ENCODE measurements at regions not wholly inside any gene's neighbourhood (a gene's known extent, or its start where the extent isn't known, plus 50 kb on each side); places are given as distances from the start of the nearest gene placed in this dataset.
"Not testable (repeated sequence)": the region's sequence is repeated elsewhere in the genome, so short reads cannot be mapped to it uniquely, and the experiment has no call there.

- H3K27ac ChIP-seq (ENCODE audit: insufficient read depth, low read length, poor library complexity, severe bottlenecking) = no peak overlapping the region
- no peak overlapping the region for H3K4me3 ChIP-seq (ENCODE audit: insufficient read depth, low read depth, low read length, poor library complexity, severe bottlenecking)
- no peaks in the 10 kb centered on the region for H3K4me1 ChIP-seq (ENCODE audit: control insufficient read depth, insufficient read depth, low read length, poor library complexity, severe bottlenecking)
- no peak for DNase-seq
- H3K9me3 ChIP-seq (ENCODE audit: control insufficient read depth, low read length) = no peaks in the 10 kb centered on the region
- H3K36me3 ChIP-seq (ENCODE audit: control insufficient read depth, insufficient read depth, low read length) = no peaks in the 10 kb centered on the region
- no peaks in the 10 kb centered on the region for H3K27me3 ChIP-seq (replicated peaks; ENCODE audit: control insufficient read depth, insufficient read depth, low read length, poor library complexity, severe bottlenecking)
Measured at GRCh38 chr1:60950224-60951063, 131.9 kb upstream of the NFIA start.

DNA sequence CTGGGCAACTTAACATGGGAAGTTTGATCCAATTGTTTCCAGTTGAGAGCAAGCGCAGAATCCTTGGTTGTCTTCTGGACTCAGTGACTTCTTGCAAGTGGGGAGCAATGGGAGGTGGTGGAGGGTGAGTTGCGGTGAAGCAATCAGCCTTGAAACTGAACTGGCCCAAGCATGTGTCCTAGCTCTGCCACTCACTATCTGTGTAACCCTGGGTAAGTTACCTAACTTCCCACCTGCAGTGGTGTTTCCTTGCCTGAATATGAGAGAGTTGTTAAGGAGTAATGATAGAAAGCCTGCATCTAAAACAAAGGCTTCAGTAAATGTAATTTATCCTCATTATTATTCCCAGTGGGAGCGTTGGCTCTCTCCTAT lies 132.5 kb upstream of the NFIA start:
- H3K9me3 ChIP-seq (ENCODE audit: control insufficient read depth, low read length) = no peaks in the 10 kb centered on the region
- DNase-seq = no peak
- no peak overlapping the region for H3K4me3 ChIP-seq (ENCODE audit: insufficient read depth, low read depth, low read length, poor library complexity, severe bottlenecking)
- H3K36me3 ChIP-seq (ENCODE audit: control insufficient read depth, insufficient read depth, low read length) = no peaks in the 10 kb centered on the region
- H3K27ac ChIP-seq (ENCODE audit: insufficient read depth, low read length, poor library complexity, severe bottlenecking) = no peak overlapping the region
- no peaks in the 10 kb centered on the region for H3K4me1 ChIP-seq (ENCODE audit: control insufficient read depth, insufficient read depth, low read length, poor library complexity, severe bottlenecking)
- H3K27me3 ChIP-seq (replicated peaks; ENCODE audit: control insufficient read depth, insufficient read depth, low read length, poor library complexity, severe bottlenecking) = no peaks in the 10 kb centered on the region

- no peaks in the 10 kb centered on the region for H3K27me3 ChIP-seq (replicated peaks; ENCODE audit: control insufficient read depth, insufficient read depth, low read length, poor library complexity, severe bottlenecking)
- no peaks in the 10 kb centered on the region for H3K4me1 ChIP-seq (ENCODE audit: control insufficient read depth, insufficient read depth, low read length, poor library complexity, severe bottlenecking)
- H3K9me3 ChIP-seq (ENCODE audit: control insufficient read depth, low read length) = no peaks in the 10 kb centered on the region
- no peaks in the 10 kb centered on the region for H3K36me3 ChIP-seq (ENCODE audit: control insufficient read depth, insufficient read depth, low read length)
- no peak overlapping the region for H3K4me3 ChIP-seq (ENCODE audit: insufficient read depth, low read depth, low read length, poor library complexity, severe bottlenecking)
- no peak overlapping the region for H3K27ac ChIP-seq (ENCODE audit: insufficient read depth, low read length, poor library complexity, severe bottlenecking)
- no peak for DNase-seq
Measured at GRCh38 chr1:60949154-60949825, 133.1 kb upstream of the NFIA start.

DNA sequence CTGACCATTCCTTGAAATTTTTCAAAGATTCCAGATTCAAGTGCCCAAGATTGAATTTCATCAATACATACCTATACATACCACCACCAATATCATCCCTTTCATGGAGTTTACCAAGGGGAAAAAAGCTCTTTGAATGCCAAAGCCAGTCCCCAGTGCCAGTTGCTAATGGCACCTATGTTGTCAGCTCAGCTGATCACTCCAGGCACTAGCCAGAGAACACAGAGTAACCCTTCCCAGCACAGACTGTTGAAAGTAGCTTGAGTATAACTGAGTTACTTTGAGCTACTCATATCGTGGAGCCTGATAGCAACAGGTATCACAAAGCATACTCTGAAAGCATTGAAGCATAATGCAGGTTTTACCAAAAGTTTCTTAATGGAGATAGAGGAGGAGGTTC lies 133.9 kb upstream of the NFIA start:
- H3K9me3 ChIP-seq (ENCODE audit: control insufficient read depth, low read length) = no peaks in the 10 kb centered on the region
- H3K4me1 ChIP-seq (ENCODE audit: control insufficient read depth, insufficient read depth, low read length, poor library complexity, severe bottlenecking) = no peaks in the 10 kb centered on the region
- no peak overlapping the region for H3K4me3 ChIP-seq (ENCODE audit: insufficient read depth, low read depth, low read length, poor library complexity, severe bottlenecking)
- no peaks in the 10 kb centered on the region for H3K36me3 ChIP-seq (ENCODE audit: control insufficient read depth, insufficient read depth, low read length)
- H3K27me3 ChIP-seq (replicated peaks; ENCODE audit: control insufficient read depth, insufficient read depth, low read length, poor library complexity, severe bottlenecking) = no peaks in the 10 kb centered on the region
- H3K27ac ChIP-seq (ENCODE audit: insufficient read depth, low read length, poor library complexity, severe bottlenecking) = no peak overlapping the region
- DNase-seq = no peak

DNA sequence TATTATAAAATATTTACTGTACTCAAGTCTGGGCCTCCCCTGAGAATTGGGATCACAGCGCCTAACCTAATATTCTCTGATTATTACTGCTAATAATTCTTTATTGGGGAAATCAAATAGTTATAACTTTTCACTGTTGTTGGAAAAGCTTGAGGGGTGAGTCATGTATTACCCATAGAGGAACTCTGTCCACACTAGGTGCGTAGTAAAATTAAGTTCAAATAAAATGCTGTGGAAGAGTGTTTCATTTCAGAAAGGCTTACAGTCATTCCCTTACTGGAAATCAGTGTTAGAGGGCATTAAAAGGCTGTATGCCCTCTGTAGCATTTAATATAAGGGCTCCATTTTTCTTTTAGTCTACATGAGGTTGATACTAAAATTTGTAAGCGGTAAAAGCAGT lies 135.0 kb upstream of the NFIA start:
- no peaks in the 10 kb centered on the region for H3K4me1 ChIP-seq (ENCODE audit: control insufficient read depth, insufficient read depth, low read length, poor library complexity, severe bottlenecking)
- no peak for DNase-seq
- no peak overlapping the region for H3K4me3 ChIP-seq (ENCODE audit: insufficient read depth, low read depth, low read length, poor library complexity, severe bottlenecking)
- H3K9me3 ChIP-seq (ENCODE audit: control insufficient read depth, low read length) = no peaks in the 10 kb centered on the region
- H3K27ac ChIP-seq (ENCODE audit: insufficient read depth, low read length, poor library complexity, severe bottlenecking) = no peak overlapping the region
- H3K36me3 ChIP-seq (ENCODE audit: control insufficient read depth, insufficient read depth, low read length) = no peaks in the 10 kb centered on the region
- no peaks in the 10 kb centered on the region for H3K27me3 ChIP-seq (replicated peaks; ENCODE audit: control insufficient read depth, insufficient read depth, low read length, poor library complexity, severe bottlenecking)

- H3K4me3 ChIP-seq (ENCODE audit: insufficient read depth, low read depth, low read length, poor library complexity, severe bottlenecking) = no peak overlapping the region
- no peak overlapping the region for H3K27ac ChIP-seq (ENCODE audit: insufficient read depth, low read length, poor library complexity, severe bottlenecking)
- no peaks in the 10 kb centered on the region for H3K4me1 ChIP-seq (ENCODE audit: control insufficient read depth, insufficient read depth, low read length, poor library complexity, severe bottlenecking)
- no peaks in the 10 kb centered on the region for H3K9me3 ChIP-seq (ENCODE audit: control insufficient read depth, low read length)
- H3K36me3 ChIP-seq (ENCODE audit: control insufficient read depth, insufficient read depth, low read length) = no peaks in the 10 kb centered on the region
- no peak for DNase-seq
- no peaks in the 10 kb centered on the region for H3K27me3 ChIP-seq (replicated peaks; ENCODE audit: control insufficient read depth, insufficient read depth, low read length, poor library complexity, severe bottlenecking)
Measured at GRCh38 chr1:60942896-60943638, 139.3 kb upstream of the NFIA start.

GRCh38 chr1:60942291-60942690 lies 140.1 kb upstream of the NFIA start:
- no peak for DNase-seq
- no peaks in the 10 kb centered on the region for H3K36me3 ChIP-seq (ENCODE audit: control insufficient read depth, insufficient read depth, low read length)
- H3K4me3 ChIP-seq (ENCODE audit: insufficient read depth, low read depth, low read length, poor library complexity, severe bottlenecking) = no peak overlapping the region
- H3K27ac ChIP-seq (ENCODE audit: insufficient read depth, low read length, poor library complexity, severe bottlenecking) = no peak overlapping the region
- H3K9me3 ChIP-seq (ENCODE audit: control insufficient read depth, low read length) = no peaks in the 10 kb centered on the region
- H3K4me1 ChIP-seq (ENCODE audit: control insufficient read depth, insufficient read depth, low read length, poor library complexity, severe bottlenecking) = no peaks in the 10 kb centered on the region
- H3K27me3 ChIP-seq (replicated peaks; ENCODE audit: control insufficient read depth, insufficient read depth, low read length, poor library complexity, severe bottlenecking) = no peaks in the 10 kb centered on the region

GRCh38 chr1:60940685-60941084 lies 141.7 kb upstream of the NFIA start:
- H3K27ac ChIP-seq (ENCODE audit: insufficient read depth, low read length, poor library complexity, severe bottlenecking); H3K27me3 ChIP-seq (replicated peaks; ENCODE audit: control insufficient read depth, insufficient read depth, low read length, poor library complexity, severe bottlenecking); H3K4me1 ChIP-seq (ENCODE audit: control insufficient read depth, insufficient read depth, low read length, poor library complexity, severe bottlenecking); DNase-seq; H3K36me3 ChIP-seq (ENCODE audit: control insufficient read depth, insufficient read depth, low read length); H3K9me3 ChIP-seq (ENCODE audit: control insufficient read depth, low read length); H3K4me3 ChIP-seq (ENCODE audit: insufficient read depth, low read depth, low read length, poor library complexity, severe bottlenecking): not testable (repeated sequence)

DNA sequence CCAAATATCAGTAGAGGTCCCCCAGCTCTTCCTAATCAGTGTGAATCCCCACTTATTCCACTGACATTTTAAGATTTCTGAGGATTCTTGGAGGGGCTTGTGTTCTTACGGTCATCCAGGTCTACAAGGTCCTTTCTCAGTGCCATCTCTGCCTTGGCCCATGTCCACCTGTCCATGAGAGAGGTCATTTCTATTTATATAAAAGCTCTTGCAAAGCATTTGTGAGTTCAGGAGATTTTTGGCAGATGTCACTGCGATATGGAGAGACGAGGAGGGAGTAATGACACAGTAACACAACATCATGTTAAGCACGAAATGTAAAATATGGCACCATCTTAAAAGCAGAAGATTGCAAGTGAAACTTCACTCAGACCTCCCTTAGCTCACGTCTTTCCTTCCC lies 144.6 kb upstream of the NFIA start:
- DNase-seq = no peak
- no peaks in the 10 kb centered on the region for H3K36me3 ChIP-seq (ENCODE audit: control insufficient read depth, insufficient read depth, low read length)

More for the DNA sequence above, 144.6 kb upstream of the NFIA start:
- H3K4me3 ChIP-seq (ENCODE audit: insufficient read depth, low read depth, low read length, poor library complexity, severe bottlenecking) = no peak overlapping the region
- no peak overlapping the region for H3K27ac ChIP-seq (ENCODE audit: insufficient read depth, low read length, poor library complexity, severe bottlenecking)
- H3K9me3 ChIP-seq (ENCODE audit: control insufficient read depth, low read length) = no peaks in the 10 kb centered on the region
- no peaks in the 10 kb centered on the region for H3K27me3 ChIP-seq (replicated peaks; ENCODE audit: control insufficient read depth, insufficient read depth, low read length, poor library complexity, severe bottlenecking)
- no peaks in the 10 kb centered on the region for H3K4me1 ChIP-seq (ENCODE audit: control insufficient read depth, insufficient read depth, low read length, poor library complexity, severe bottlenecking)

Measured in effector memory CD4-positive, alpha-beta T cell (primary cell).